NCI-H748 (cell line): ENCODE measurements at regions not wholly inside any gene's neighbourhood (a gene's known extent, or its start where the extent isn't known, plus 50 kb on each side); places are given as distances from the start of the nearest gene placed in this dataset.
"Not testable (repeated sequence)": the region's sequence is repeated elsewhere in the genome, so short reads cannot be mapped to it uniquely, and the experiment has no call there.

ENCODE experiments used
- DNase-seq: peaks from one replicate; lab custom pipeline; 2025; ENCODE audit not compliant: unreplicated experiment; lab: John Stamatoyannopoulos, UW

DNA sequence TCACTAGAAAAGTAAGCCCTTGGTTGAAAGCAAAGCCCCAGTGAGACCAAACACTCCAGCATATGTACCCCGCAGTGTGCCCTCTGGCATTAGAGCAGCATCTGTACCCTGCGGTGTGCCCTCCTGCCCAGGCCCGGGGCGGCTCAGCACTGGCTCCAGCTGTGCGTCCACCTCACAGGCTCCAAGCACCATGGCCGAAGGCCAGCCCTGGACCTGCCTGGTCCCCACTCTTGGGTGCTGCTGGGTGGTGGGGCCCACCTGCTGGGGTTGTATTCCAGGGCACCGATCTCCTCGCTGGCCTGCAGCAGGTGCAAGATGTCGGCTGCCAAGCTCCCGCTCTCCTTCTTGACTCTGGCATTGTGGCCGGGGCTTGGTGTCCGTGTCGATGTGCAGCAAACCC, 230.2 kb downstream of the TUBA3C start:
- no peak for DNase-seq

- DNase-seq = no peak
Observed at GRCh38 chr13:18949970-18950369, 231.7 kb downstream of the TUBA3C start.

DNA sequence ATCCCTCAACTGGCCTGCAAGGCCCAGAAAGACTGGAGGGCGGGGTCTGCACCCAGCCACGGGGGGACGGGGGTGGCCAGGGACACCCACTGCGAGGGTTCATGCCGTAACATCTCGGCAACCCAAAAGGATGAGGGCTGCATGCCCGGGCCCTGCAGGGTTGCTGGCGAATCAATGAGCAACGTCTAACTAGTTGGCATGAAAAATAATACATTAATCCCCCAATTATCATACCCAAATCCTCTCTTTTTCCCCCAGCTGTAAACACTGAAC, 232.2 kb downstream of the TUBA3C start:
- DNase-seq = no peak

- no peak for DNase-seq
Observed at GRCh38 chr13:18948664-18949488, 232.7 kb downstream of the TUBA3C start.

DNA sequence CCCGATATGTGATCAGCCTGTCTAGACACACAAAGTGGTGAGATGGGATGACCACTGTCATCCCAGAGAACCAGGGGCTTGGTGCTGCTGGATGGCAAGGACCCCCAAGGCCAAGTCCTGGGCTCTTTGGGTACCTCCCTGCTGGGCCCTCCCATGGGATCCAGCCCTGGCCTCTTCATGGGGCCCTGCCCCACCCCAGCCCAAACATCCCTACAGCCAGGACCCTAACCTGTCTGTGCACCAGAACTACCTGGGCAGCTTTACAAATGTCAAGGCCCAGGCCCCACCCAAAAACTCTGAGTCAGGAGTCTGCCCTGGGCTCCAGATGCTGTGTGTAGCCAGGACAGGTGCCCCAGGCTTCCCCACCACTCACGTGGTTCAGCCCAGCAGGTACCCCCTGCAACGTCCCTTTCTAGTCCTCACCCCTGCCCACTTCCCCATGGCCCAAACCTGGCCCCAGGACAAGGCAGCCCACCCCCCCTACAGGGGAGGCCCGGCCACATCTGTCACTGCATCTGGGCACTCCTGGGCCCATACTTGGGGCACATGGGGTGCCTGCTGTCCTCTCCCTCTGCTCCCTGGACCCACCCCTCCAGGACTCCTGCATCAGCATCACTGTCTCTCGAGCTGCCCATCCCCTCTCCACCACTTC, 233.5 kb downstream of the TUBA3C start:
- no peak for DNase-seq

GRCh38 chr13:18947376-18947977, 234.1 kb downstream of the TUBA3C start:
- DNase-seq = no peak

GRCh38 chr13:18946738-18947137, 234.9 kb downstream of the TUBA3C start:
- DNase-seq = no peak

DNA sequence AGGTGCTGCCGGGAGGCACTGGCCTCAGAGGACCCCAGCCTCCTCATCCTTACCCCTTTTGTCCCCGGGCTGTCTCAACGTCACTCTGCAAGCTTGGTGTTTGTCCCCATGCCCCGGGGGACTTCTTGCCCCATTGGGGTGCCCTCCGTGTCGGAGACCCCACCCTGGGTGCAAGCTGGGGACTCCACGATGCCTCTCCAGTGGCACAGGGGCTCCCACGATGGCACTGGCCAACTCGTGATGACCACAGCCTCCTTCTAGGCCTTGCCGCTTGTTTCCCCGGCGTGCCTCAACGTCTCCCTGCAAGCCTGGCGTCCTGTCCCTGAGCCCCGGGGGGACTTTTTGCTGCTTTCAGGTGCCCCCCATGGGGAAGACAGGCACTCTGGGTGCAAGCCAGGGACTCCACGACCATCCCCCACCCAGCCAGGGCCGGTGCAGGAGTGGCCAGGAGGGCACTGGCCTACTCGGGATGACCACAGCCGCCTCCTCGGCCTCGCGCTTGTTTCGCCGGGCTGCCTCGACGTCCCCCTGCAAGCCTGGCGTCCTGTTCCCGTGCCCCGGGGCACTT, 237.0 kb downstream of the TUBA3C start:
- no peak for DNase-seq

DNA sequence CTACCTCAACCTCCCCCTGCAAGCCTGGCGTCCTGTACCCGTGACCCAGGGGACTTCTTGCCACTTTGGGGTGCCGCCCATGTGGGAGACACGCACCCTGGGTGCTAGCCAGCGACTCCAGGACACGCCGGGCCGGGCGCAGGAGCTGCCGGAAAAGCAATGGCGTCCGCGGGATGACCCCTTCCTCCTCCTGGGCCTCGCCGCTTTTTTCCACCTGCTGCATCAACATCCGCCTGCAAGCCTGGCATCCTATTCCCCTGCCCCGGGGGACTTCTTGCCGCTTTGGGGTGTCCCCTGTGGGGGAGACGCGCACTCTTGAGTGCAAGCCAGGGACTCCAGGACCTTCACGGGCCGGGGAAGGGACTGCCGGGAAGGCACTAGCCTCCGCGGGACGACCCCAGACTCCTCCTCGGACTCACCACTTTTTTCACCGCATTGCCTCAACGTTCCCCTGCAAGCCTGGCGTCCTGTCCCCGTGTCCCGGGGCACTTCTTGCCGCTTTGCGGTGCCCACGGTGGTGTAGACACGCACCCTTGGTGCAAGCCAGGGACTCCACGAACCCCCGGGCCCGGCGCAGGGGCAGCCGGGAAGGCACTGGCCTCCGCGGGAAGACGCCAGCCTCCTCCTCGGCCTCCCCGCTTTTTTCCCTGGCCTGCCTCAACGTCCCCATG, 237.8 kb downstream of the TUBA3C start:
- DNase-seq = no peak

- no peak for DNase-seq
Observed at GRCh38 chr13:18943273-18943672, 238.4 kb downstream of the TUBA3C start.

DNA sequence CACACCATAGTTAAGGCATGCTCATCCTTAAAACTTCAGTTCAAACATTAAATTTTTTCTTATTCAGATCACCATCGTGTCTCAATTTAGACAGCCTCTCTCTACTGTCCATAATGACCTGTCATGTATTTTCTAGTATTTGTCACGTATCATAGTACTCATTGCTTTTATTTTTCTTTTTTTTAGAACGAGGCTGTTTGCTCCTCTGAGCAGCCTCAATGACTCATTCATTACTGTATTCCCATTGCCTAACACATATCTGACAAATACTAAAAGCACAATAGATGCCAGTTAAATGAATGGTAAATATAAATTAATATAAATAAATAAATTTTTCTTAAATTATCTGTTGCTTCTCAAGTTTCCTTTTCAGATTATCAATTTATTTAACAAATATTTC, 245.5 kb downstream of the TUBA3C start:
- DNase-seq = no peak

GRCh38 chr13:18921063-18921462, 260.6 kb downstream of the TUBA3C start:
- no peak for DNase-seq

GRCh38 chr13:18905096-18905495, 276.5 kb downstream of the TUBA3C start:
- not testable (repeated sequence) for DNase-seq

DNA sequence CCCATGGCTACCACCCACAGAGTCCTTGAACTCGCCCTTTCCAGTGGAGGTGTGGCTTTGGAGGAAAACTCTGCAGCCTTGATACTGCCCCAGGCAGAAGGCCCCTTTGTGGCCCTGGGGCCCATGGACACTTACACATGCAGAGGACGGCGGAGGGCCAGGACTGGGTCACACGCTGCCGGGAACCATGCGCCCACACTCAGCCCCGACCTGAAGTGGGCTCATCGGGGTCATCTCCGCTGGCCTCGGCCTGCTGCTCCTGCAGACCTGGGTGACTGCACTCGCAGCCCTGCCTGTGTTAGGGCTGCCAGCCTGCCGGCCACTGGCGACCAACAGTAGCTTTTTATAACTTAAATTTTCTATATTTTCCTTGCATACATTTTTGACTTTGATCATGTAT, 286.2 kb downstream of the TUBA3C start:
- DNase-seq = not testable (repeated sequence)

- not testable (repeated sequence) for DNase-seq
Observed at GRCh38 chr13:18891242-18891641, 290.4 kb downstream of the TUBA3C start.

DNA sequence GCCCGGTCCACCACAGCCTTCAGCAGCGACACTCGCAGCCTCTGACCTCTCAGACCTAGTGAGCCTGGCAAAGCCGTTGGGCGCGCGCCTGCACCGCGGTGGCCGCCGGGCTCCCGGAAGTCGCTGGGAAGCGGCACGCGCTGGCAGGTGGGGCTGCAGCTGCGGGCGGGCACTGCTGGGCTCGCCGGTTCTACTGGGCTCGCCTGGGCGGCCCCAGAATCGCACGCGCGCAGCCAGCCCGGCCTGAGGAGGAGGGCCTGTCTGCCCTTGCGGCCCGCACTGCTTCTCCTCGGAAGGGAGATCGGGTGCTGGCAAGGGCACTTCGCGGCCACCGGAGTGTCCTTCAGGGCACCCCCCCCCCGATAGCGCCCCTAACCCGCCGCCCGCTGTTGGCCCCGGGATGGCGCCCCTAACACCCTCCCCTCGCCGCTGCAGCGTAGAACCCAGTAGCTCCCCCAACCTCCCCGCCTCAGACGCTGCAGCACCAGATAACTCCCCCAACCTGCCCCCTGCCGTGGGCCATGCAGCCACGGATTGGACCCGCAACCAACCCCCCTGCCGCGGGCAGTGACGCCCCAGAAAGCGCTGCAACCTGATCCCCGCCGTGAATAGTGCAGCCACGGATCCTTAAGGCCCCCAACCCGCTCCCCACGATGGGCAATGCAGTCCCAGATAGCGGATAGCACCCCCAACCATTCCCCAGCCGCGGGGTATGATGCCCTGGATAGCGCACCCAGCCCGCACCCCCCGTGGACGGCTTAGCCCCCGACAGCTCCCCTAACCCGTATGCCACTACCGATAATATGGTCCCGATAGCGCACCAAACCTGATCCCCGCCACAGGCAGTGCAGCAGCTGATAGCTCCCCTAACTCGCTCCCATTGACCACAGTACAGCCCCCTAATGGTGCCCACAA, 306.5 kb downstream of the TUBA3C start:
- peak; percentile 89 for DNase-seq

GRCh38 chr13:18870557-18870956, 311.1 kb downstream of the TUBA3C start:
- DNase-seq = not testable (repeated sequence)

DNA sequence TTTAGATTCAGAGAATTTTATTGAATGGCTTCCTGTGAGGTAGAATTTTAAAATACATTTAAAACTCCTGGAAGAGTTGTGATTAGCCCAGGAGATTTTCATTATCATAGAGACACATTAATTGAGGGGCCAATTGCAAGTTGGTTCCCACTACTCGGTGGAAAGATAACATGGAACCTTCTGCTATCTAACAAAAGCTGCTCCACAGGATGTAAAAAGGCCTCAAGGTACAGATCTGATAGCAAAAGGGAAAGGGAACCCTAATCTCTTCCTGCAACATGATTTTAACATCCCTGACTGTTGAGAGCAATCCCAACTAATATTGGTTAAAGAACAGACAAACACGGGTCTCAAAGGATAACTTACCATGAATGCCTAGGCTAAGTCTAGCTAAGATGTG, 312.3 kb downstream of the TUBA3C start:
- not testable (repeated sequence) for DNase-seq

- not testable (repeated sequence) for DNase-seq
Observed at GRCh38 chr13:18837986-18838629, 343.5 kb downstream of the TUBA3C start.

DNA sequence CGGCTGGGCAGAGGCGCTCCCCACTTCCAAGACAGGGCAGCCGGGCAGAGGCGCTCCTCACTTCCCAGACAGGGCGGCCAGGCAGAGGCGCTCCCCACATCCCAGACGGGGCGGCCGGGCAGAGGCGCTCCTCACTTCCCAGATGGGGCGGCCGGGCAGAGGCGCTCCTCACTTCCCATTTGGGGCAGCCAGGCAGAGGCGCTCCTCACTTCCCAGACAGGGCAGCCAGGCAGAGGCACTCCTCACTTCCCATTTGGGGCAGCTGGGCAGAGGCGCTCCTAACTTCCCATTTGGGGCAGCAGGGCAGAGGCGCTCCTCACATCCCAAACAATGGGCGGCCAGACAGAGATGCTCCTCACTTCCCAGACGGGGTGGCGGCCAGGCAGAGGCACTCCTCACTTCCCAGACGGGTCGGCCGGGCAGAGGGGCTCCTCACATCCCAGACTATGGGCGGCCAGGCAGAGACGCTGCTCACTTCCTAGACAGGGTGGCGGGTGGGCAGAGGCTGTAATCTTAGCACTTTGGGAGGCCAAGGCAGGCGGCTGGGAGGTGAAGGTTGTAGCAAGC, 344.4 kb downstream of the TUBA3C start:
- not testable (repeated sequence) for DNase-seq
